BJ (cell line): ENCODE measurements at regions not wholly inside any gene's neighbourhood (a gene's known extent, or its start where the extent isn't known, plus 50 kb on each side); places are given as distances from the start of the nearest gene placed in this dataset.

Source experiments
- CTCF ChIA-PET: fragments of 350-600 bp; formaldehyde crosslinking; extraction: SDS; loops from one replicate; lab custom pipeline; 2021; ENCODE audit warnings: antibody characterized with exemption, inconsistent platforms; lab: Yijun Ruan, JAX
- POLR2A ChIA-PET: fragments of 300-600 bp; sonication (Branson Sonifier 250); formaldehyde crosslinking; extraction: SDS; loops from one replicate; lab custom pipeline; 2021; ENCODE audit warnings: antibody characterized with exemption; lab: Charles Lee
- DNase-seq: peaks from one replicate; pipeline ENCODE4 v3.0.0-alpha.2; 2011; ENCODE audit warnings: low read depth
- H3K27me3 ChIP-seq: 2 replicates; pipeline ENCODE4 v1.6.0; 2011; ENCODE audit warnings: low read length; ENCODE audit not compliant: control insufficient read depth, insufficient read depth
- H3K36me3 ChIP-seq: 2 replicates; pipeline ENCODE4 v1.5.1; 2011; ENCODE audit warnings: low read length; ENCODE audit not compliant: control insufficient read depth, insufficient read depth
- H3K4me3 ChIP-seq: 2 replicates; pipeline ENCODE4 v1.5.1; 2011; ENCODE audit warnings: low read depth, mild to moderate bottlenecking, control low read depth, low read length
- CTCF ChIP-seq: IDR thresholded peaks from 2 replicates; pipeline ENCODE4 v1.5.1; 2011; ENCODE audit warnings: low read depth, mild to moderate bottlenecking, control low read depth, inconsistent platforms, low read length, moderate library complexity; ENCODE audit not compliant: insufficient read depth

DNA sequence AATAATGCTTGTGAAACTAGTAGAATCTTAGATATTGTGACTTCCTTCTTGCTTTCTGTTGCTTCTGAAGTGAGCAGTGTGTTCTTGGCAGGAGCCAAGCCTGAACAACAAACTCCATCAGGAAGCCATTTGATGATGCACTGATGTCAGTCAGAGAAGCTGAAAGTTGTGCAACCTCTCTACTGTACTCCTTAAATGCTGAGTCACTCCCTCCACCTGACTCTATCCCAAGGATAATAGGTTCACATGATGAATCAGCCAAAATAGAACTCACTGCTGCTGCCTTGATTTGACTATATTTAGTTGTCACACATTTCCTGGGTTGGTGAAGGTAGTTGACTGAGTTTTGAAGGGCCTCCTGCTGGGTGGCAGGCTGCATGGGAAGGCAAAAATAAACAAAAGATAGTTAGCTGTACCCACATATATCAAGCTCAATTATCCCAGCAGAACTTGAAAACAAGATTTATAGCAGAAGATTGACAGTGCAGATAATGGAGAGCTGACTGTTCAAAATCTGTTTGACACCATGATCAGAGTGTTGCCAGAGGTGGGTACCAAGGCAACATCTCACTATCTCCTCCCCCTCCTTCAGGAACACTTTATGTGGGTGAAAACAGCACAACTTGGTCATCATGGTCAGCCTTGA is 328.4 kb upstream of the DPH6 start:
- Histone ChIP-seq H3K4me3 (no peak overlapping the region), H3K36me3 (no peaks in the 10 kb centered on the region), H3K27me3 (no peaks in the 10 kb centered on the region)
- peak; percentile 13 for DNase-seq
- CTCF ChIA-PET: no interaction called here
- TF ChIP-seq CTCF: no peak
- POLR2A ChIA-PET: no interaction called here

GRCh38 chr15:35876762-35877161 is 330.8 kb upstream of the DPH6 start:
- POLR2A ChIA-PET: no interaction called here
- H3K36me3 ChIP-seq: no peaks in the 10 kb centered on the region
- no peak for DNase-seq
- TF ChIP-seq CTCF: no peak
- H3K4me3 ChIP-seq: no peak overlapping the region
- CTCF ChIA-PET: no interaction called here
- H3K27me3 ChIP-seq: no peaks in the 10 kb centered on the region

DNA sequence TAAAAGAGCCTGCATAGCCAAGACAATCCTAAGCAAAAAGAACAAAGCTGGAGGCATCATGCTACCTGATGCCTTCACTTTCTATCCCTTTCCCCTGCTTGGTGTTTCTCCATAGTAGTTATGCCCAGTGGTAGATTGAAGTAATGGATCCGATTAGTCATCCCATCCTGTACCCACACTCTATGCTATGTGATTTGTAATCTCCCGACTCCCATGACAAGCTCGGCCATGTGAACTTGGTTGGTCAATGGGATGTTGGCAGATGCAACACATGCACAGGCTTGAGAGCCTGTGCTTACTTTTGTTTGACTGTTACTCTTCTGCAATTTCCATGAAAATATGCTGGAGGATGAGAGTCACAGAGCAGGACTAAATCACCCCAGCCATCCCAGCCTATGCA is 334.9 kb upstream of the DPH6 start:
- Histone ChIP-seq H3K4me3 (no peak overlapping the region), H3K36me3 (no peaks in the 10 kb centered on the region), H3K27me3 (no peaks in the 10 kb centered on the region)
- DNase-seq: no peak
- CTCF ChIA-PET: no interaction called here
- POLR2A ChIA-PET: no interaction called here
- no peak for TF ChIP-seq CTCF

GRCh38 chr15:35885870-35886269 is 339.9 kb upstream of the DPH6 start:
- no peak overlapping the region for H3K4me3 ChIP-seq
- no peaks in the 10 kb centered on the region for H3K36me3 ChIP-seq
- no peak for TF ChIP-seq CTCF
- DNase-seq: no peak
- ChIA-PET POLR2A (no interaction called here), CTCF (interaction anchor here (1.1 kb wide), 1 partner anchor 22 kb away, joined by 3 read pairs; no protein-coding TSS in a partner anchor)
- no peaks in the 10 kb centered on the region for H3K27me3 ChIP-seq

- DNase-seq: no peak
- no peak overlapping the region for H3K4me3 ChIP-seq
- ChIA-PET POLR2A (no interaction called here), CTCF (no interaction called here)
- no peaks in the 10 kb centered on the region for H3K36me3 ChIP-seq
- no peaks in the 10 kb centered on the region for H3K27me3 ChIP-seq
- TF ChIP-seq CTCF: no peak
These were observed 340.8 kb upstream of the DPH6 start for GRCh38 chr15:35886765-35887164.
